ENCODE measurements at regions not wholly inside any gene's neighbourhood (a gene's known extent, or its start where the extent isn't known, plus 50 kb on each side); places are given as distances from the start of the nearest gene placed in this dataset.

- TF ChIP-seq POLR2AphosphoS2 (IDR thresholded peaks at IDR 0.05; ENCODE audit: low read length), result no peak
- no peak for TF ChIP-seq CHCHD3 (CRISPR knock-in tag; IDR thresholded peaks at IDR 0.05)
- TF ChIP-seq ZC3H4 (CRISPR knock-in tag; IDR thresholded peaks at IDR 0.05; ENCODE audit: borderline replicate concordance), result no peak
Measured at GRCh38 chrX:20988804-20989203, 385.4 kb upstream of the CNKSR2 start.

Measured in K562 (cell line).